Skeletal muscle cell (primary cell): ENCODE measurements at regions not wholly inside any gene's neighbourhood (a gene's known extent, or its start where the extent isn't known, plus 50 kb on each side); places are given as distances from the start of the nearest gene placed in this dataset.

ENCODE experiments used
- DNase-seq: peaks from one replicate; pipeline ENCODE4 v3.0.0-alpha.2; 2010; ENCODE audit warnings: low read depth
- H3K4me3 ChIP-seq: 2 replicates; pipeline ENCODE4 v1.5.1; 2011; ENCODE audit warnings: low read depth, mild to moderate bottlenecking, control low read depth, low read length, moderate library complexity

GRCh38 chr6:111984081-111984480, 69.8 kb upstream of the CCN6 start:
- no peak overlapping the region for H3K4me3 ChIP-seq
- no peak for DNase-seq

- no peak overlapping the region for H3K4me3 ChIP-seq
- no peak for DNase-seq
Observed at GRCh38 chr6:111984516-111985201, 69.2 kb upstream of the CCN6 start.

GRCh38 chr6:111985202-111985731, 68.6 kb upstream of the CCN6 start:
- DNase-seq = peak; percentile 73
- no peak overlapping the region for H3K4me3 ChIP-seq

GRCh38 chr6:111986651-111987050, 67.3 kb upstream of the CCN6 start:
- H3K4me3 ChIP-seq = no peak overlapping the region
- DNase-seq = no peak

- no peak overlapping the region for H3K4me3 ChIP-seq
- no peak for DNase-seq
Observed at GRCh38 chr6:111987295-111987694, 66.6 kb upstream of the CCN6 start.

- H3K4me3 ChIP-seq = no peak overlapping the region
- DNase-seq = no peak
Observed at GRCh38 chr6:111988926-111989325, 65.0 kb upstream of the CCN6 start.

GRCh38 chr6:111989743-111990142, 64.2 kb upstream of the CCN6 start:
- no peak overlapping the region for H3K4me3 ChIP-seq
- DNase-seq = no peak

GRCh38 chr6:111990214-111990613, 63.7 kb upstream of the CCN6 start:
- no peak for DNase-seq
- no peak overlapping the region for H3K4me3 ChIP-seq

GRCh38 chr6:111992851-111993250, 61.1 kb upstream of the CCN6 start:
- no peak overlapping the region for H3K4me3 ChIP-seq
- DNase-seq = no peak

- no peak overlapping the region for H3K4me3 ChIP-seq
- no peak for DNase-seq
Observed at GRCh38 chr6:111993342-111993741, 60.6 kb upstream of the CCN6 start.

- no peak for DNase-seq
- no peak overlapping the region for H3K4me3 ChIP-seq
Observed at GRCh38 chr6:111994791-111995190, 59.1 kb upstream of the CCN6 start.

- no peak overlapping the region for H3K4me3 ChIP-seq
- no peak for DNase-seq
Observed at GRCh38 chr6:111995404-111995803, 58.5 kb upstream of the CCN6 start.

GRCh38 chr6:111996144-111996865, 57.6 kb upstream of the CCN6 start:
- no peak for DNase-seq

GRCh38 chr6:111997078-111997852, 56.6 kb upstream of the CCN6 start:
- no peak overlapping the region for H3K4me3 ChIP-seq

More at GRCh38 chr6:111996144-111996865, 57.6 kb upstream of the CCN6 start:
- H3K4me3 ChIP-seq = no peak overlapping the region

GRCh38 chr6:111997853-111998208, 56.1 kb upstream of the CCN6 start:
- DNase-seq = no peak
- H3K4me3 ChIP-seq = no peak overlapping the region

More at GRCh38 chr6:111997078-111997852, 56.6 kb upstream of the CCN6 start:
- no peak for DNase-seq

- H3K4me3 ChIP-seq = no peak overlapping the region
- DNase-seq = no peak
Observed at GRCh38 chr6:112002307-112002706, 51.6 kb upstream of the CCN6 start.
